ENCODE measurements at regions not wholly inside any gene's neighbourhood (a gene's known extent, or its start where the extent isn't known, plus 50 kb on each side); places are given as distances from the start of the nearest gene placed in this dataset.
"Not testable (repeated sequence)": the region's sequence is repeated elsewhere in the genome, so short reads cannot be mapped to it uniquely, and the experiment has no call there.

GRCh38 chrX:53883196-53883595 is 161.1 kb downstream of the PHF8 start:
- no peak for DNase-seq (ENCODE audit: low spot score)

- DNase-seq (ENCODE audit: low spot score), result no peak
These were observed 161.9 kb downstream of the PHF8 start for GRCh38 chrX:53882331-53882730.

GRCh38 chrX:53880786-53881185 is 163.5 kb downstream of the PHF8 start:
- not testable (repeated sequence) for DNase-seq (ENCODE audit: low spot score)

DNA sequence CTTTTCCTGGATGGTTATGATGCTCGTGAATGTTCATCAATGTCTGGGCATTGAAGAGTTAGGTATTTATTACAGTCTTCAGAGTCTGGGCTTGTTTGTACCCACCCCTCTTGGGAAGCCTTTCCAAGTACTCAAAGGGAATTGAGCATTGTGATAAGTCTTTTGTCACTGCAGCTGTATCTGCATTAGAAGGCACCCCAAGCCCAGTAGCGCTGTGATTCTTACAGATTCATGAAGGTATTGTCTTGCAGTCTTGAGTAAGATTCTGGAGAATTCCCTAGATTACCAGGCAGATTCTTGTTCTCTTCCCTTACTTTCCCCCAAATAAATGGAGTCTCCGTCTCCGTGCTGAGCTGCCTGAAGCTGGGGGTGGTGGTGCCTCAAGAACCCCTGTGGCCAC is 173.4 kb upstream of the HUWE1 start:
- no peak for DNase-seq (ENCODE audit: low spot score)

GRCh38 chrX:53831662-53832635 is 145.4 kb upstream of the HUWE1 start:
- DNase-seq (ENCODE audit: low spot score), result peak; percentile 15

- no peak for DNase-seq (ENCODE audit: low spot score)
These were observed 138.2 kb upstream of the HUWE1 start for GRCh38 chrX:53824686-53825085.

DNA sequence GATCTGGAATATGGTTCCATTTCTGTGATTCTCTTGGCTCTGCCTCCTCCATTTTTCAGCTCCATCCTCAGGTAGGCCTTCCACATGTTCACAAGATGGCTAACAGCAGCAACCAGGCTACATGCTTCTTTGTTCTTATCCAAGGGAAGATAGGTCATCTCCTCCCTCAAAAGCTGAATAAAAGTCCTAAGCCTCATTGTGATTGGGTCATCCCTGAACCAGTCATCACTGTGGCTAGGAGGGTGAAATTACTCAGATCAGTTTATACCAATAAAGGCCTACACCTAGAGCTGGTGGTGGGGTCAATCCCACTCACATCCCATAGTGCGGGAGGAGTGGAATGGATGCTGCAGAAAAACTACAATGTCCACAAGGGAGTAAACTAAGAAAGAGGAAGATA is 131.6 kb upstream of the HUWE1 start:
- not testable (repeated sequence) for DNase-seq (ENCODE audit: low spot score)

DNA sequence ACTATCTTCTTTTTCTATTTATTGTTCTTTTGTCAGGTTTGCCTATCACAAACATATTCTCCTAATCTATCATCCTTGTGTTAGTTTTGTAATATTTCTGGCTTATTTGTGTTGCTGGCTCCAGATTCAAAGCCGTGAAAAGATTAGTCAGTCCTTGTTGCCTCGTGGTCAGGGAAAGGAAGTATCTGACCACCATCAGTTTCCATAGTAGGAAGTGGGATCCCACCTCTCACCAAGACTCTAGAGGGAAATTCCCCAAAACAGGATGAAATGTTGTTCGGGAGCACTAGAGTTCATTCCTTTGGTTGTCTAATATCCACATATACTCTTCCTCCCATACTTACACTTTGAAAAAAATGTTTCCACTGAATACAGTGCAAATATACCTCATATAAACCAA is 131.0 kb upstream of the HUWE1 start:
- no peak for DNase-seq (ENCODE audit: low spot score)

DNA sequence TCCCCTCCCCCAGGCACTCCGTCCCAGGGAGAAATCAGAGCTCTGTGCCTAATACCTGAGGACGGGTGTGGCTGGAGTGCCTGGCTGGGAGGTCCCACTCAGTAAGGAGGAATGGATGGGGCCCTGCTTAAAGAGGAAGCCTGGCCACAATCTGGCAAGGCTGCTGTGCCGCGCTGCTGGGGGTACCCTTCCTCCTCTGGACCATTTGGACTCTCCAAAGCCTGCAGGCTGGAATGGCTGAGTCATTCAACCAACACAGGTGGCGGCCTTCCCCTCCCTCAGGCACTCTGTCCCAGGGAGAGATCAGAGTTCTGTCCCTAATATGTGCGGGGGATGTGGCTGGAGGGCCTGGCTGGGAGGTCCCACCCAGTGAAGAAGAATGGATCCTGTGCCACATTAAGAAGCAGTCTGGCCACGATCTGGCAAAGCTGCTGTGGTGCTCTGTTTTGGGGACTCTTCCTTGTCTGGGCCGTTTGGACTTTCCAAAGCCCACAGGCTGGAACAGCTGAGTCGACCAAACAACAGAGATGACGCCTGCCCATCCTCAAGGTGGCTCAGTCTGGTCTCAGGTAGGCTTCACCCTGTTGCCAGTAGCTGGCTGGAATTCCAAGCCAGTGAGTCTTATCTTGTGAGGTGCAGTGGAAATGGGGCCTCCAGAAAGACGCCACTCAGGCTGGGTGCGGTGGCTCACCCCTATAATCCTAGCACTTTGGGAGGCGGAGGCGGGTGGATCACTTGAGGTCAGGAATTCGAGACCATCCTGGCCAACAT is 127.3 kb upstream of the HUWE1 start:
- no peak for DNase-seq (ENCODE audit: low spot score)

- no peak for DNase-seq (ENCODE audit: low spot score)
These were observed 111.8 kb upstream of the HUWE1 start for GRCh38 chrX:53798281-53798680.

DNA sequence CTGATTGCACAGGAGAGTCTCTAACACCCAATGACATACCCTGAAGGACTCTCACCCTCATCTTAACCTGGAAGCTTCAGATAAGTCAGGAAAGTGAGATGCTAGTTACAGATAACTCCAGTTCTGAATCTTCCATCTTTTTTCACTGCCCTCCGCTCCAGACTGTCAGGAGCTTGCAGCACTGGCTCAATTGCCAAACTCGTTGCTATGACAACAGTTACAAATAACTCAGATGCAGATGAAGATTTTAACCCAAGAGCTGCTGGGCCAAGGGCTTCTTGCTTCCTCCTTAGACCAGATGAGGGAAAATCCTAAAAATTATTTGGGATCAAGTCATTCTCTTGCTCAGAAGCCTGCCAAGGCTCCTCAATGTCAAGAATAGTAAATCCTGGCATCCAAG is 109.1 kb upstream of the HUWE1 start:
- DNase-seq (ENCODE audit: low spot score), result no peak

- DNase-seq (ENCODE audit: low spot score), result no peak
These were observed 107.7 kb upstream of the HUWE1 start for GRCh38 chrX:53794181-53794580.

- DNase-seq (ENCODE audit: low spot score), result no peak
These were observed 82.3 kb upstream of the HUWE1 start for GRCh38 chrX:53768865-53769264.

- DNase-seq (ENCODE audit: low spot score), result no peak
These were observed 81.9 kb upstream of the HUWE1 start for GRCh38 chrX:53768451-53768850.

DNA sequence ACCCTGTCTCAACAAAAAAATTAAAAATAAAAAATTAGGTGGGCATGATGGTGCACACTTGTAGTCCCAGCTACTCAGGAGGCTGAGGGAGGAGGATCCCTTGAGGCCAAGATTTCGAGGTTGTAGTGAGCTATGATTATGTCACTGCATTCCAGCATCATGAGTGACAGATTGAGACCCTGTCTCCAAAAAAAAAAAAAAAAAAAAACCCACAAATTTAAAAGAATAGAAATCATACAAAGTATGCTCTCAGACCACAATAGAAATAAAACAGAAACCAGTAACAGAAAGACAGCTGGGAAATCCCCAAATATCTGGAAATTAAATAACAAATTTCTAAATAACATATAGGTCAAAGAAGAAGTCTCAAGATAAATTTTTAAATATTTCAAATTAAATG is 81.0 kb upstream of the HUWE1 start:
- no peak for DNase-seq (ENCODE audit: low spot score)

DNA sequence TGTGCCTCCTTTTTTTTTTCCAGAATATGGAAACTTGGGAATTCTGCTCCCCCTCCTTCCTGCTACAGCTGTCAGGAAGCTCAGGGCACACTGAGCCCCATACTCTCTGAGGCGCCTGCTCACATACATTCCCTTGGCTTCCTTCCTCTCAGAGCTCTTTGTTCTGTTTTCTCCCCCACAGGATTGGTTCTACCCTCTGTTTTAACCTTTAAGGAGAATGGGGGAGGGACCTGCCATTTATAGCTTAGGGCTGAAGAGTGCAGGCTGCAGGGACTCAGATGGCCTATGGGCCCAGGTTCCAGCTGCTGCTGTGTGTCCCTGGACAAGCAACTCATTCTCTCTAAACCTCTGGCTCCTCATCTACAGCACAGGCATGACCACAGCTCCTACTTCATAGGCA is 70.7 kb upstream of the HUWE1 start:
- not testable (repeated sequence) for DNase-seq (ENCODE audit: low spot score)

DNA sequence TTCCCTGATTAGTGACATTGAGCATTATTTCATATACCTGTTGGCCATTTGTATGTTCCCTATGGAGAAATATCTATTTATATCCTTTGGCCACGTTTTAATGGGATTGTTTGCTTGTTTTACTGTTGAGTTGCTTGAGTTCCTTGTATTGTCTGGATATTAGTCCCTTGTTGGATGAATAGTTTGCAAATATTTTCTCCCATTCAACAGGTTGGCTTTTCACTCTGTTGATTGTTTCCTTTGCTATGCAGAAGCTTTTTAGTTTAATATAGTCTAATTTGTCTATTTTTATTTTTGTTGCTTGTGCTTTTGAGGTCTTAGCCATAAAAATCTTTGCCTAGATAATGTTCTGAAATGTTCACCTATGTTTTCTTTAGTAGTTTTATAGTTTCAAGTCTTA is 60.2 kb upstream of the HUWE1 start:
- DNase-seq (ENCODE audit: low spot score), result no peak

DNA sequence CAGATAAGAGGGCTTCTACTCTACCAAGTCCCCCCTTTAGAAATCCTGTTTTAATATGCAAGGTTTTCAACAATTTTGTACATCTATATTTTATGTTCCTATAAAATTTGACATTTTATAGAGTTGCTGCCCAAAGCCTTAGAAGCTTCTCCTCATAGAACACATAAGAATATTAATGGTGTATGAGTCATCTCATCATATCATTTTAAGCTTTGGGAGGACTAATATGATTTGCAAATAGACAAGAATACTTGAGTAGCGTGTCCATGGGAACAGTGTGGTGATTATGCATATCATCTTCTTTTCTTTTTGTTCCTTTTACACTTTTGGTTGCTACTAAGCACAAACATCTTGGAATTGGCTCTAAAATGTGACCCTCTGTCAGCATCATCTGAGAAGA is 56.7 kb upstream of the HUWE1 start:
- DNase-seq (ENCODE audit: low spot score), result no peak

DNA sequence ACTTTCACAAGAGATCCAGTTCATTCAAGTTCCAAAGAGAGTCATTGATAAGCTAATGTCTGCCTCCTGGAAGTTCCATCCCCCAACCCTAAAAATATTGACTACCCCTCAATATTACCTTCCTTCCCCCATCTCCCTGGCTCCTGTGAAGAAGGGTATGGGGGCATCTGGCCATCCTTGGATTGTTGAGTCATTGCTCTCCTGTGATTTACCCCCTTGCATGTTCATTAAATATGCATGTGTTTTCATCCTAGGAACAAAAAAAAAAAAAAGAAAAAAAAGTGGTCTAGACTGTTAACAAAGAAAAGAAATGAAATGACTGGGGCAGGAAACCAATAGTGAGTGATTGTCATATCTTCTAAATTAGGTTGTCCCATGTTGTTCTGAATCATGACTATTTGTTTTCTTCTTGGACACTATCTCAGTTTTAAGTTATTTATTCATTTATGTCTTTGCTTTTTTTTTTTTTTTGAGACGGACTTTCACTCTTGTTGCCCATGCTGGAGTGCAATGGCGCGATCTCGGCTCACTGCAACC is 51.9 kb upstream of the HUWE1 start:
- DNase-seq (ENCODE audit: low spot score), result no peak
